ENCODE measurements at regions not wholly inside any gene's neighbourhood (a gene's known extent, or its start where the extent isn't known, plus 50 kb on each side); places are given as distances from the start of the nearest gene placed in this dataset.

GRCh38 chr9:6702707-6703106 lies 55.1 kb upstream of the KDM4C start:
- TF ChIP-seq, protein P1, sequence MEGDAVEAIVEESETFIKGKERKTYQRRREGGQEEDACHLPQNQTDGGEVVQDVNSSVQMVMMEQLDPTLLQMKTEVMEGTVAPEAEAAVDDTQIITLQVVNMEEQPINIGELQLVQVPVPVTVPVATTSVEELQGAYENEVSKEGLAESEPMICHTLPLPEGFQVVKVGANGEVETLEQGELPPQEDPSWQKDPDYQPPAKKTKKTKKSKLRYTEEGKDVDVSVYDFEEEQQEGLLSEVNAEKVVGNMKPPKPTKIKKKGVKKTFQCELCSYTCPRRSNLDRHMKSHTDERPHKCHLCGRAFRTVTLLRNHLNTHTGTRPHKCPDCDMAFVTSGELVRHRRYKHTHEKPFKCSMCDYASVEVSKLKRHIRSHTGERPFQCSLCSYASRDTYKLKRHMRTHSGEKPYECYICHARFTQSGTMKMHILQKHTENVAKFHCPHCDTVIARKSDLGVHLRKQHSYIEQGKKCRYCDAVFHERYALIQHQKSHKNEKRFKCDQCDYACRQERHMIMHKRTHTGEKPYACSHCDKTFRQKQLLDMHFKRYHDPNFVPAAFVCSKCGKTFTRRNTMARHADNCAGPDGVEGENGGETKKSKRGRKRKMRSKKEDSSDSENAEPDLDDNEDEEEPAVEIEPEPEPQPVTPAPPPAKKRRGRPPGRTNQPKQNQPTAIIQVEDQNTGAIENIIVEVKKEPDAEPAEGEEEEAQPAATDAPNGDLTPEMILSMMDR (IDR thresholded peaks at IDR 0.05) = no peak
- TF ChIP-seq POLR2A (IDR thresholded peaks at IDR 0.05; ENCODE audit: low read depth) (no peak), EP300 (IDR thresholded peaks at IDR 0.05) (no peak), POLR2AphosphoS5 (IDR thresholded peaks at IDR 0.05) (no peak)

Measured in esophagus muscularis mucosa (tissue), 4 donors.